ENCODE measurements at regions not wholly inside any gene's neighbourhood (a gene's known extent, or its start where the extent isn't known, plus 50 kb on each side); places are given as distances from the start of the nearest gene placed in this dataset.

DNA sequence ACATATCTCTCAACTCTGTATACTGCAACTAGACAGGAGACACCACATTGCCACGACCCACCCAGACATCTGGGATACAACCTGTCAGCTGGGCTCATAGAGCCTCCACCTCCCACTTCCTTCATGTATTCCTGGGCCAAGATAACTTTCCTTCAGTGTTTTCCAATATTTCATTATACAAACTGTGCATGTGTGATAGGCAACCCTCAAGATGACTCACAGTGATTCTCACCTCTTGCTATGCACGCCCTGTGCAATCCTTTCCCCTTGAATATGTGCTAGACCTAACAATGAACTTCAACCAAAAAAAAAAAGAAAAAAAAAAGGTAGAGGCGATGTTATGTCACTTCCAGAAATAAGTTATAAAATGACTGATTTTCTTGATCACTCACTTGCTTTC, 138.0 kb upstream of the ALCAM start:
- Mint-ChIP-seq H3K4me3 (no peak overlapping the region), H3K27me3 (no peaks in the 10 kb centered on the region), H3K9me3 (no peaks in the 10 kb centered on the region), H3K4me1 (no peaks in the 10 kb centered on the region), H3K27ac (no peak overlapping the region), H3K36me3 (ENCODE audit: low read depth) (no peaks in the 10 kb centered on the region)
- ChIA-PET POLR2A (no interaction called here), CTCF (no interaction called here)
- DNase-seq = no peak

GRCh38 chr3:105232553-105232952, 134.2 kb upstream of the ALCAM start:
- ChIA-PET POLR2A (no interaction called here), CTCF (no interaction called here)
- no peak for DNase-seq
- H3K36me3 Mint-ChIP-seq (ENCODE audit: low read depth) = no peaks in the 10 kb centered on the region
- no peak overlapping the region for H3K4me3 Mint-ChIP-seq
- H3K4me1 Mint-ChIP-seq = no peaks in the 10 kb centered on the region
- H3K27ac Mint-ChIP-seq = no peak overlapping the region
- H3K9me3 Mint-ChIP-seq = no peaks in the 10 kb centered on the region
- peaks cover 5% of the 10 kb centered on the region for H3K27me3 Mint-ChIP-seq

- Mint-ChIP-seq H3K4me3 (no peak overlapping the region), H3K4me1 (no peaks in the 10 kb centered on the region), H3K9me3 (no peaks in the 10 kb centered on the region), H3K27me3 (peaks cover 5% of the 10 kb centered on the region), H3K36me3 (ENCODE audit: low read depth) (no peaks in the 10 kb centered on the region), H3K27ac (no peak overlapping the region)
- CTCF ChIA-PET = no interaction called here
- POLR2A ChIA-PET = no interaction called here
- DNase-seq = no peak
Observed at GRCh38 chr3:105233010-105233409, 133.7 kb upstream of the ALCAM start.

DNA sequence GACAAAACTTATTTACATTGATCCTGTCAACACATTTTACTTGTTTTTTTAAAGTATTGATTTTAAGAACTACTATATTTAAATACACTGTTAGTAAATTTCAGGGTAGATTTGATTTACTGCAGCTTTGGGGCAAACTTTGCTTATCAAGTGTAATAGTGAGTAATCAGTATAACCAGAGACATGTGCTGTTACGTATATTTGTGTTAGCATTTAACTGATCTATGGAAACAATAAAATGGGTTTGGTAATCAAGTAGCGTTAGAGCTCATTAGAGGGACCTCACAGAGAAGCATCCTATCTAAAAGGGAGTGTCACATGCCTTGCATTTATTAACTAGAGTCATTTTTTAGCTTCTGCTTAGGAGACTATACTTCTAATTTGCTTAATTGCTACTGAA, 131.5 kb upstream of the ALCAM start:
- DNase-seq = no peak
- POLR2A ChIA-PET = no interaction called here

GRCh38 chr3:105235785-105236184, 130.9 kb upstream of the ALCAM start:
- H3K4me3 Mint-ChIP-seq = no peak overlapping the region
- H3K27ac Mint-ChIP-seq = no peak overlapping the region
- H3K27me3 Mint-ChIP-seq = peaks cover 7% of the 10 kb centered on the region
- no peaks in the 10 kb centered on the region for H3K4me1 Mint-ChIP-seq
- CTCF ChIA-PET = no interaction called here
- H3K9me3 Mint-ChIP-seq = no peaks in the 10 kb centered on the region
- POLR2A ChIA-PET = no interaction called here
- H3K36me3 Mint-ChIP-seq (ENCODE audit: low read depth) = no peaks in the 10 kb centered on the region
- DNase-seq = no peak

More for the DNA sequence above, 131.5 kb upstream of the ALCAM start:
- CTCF ChIA-PET = no interaction called here
- peaks cover 7% of the 10 kb centered on the region for H3K27me3 Mint-ChIP-seq
- no peaks in the 10 kb centered on the region for H3K36me3 Mint-ChIP-seq (ENCODE audit: low read depth)
- no peaks in the 10 kb centered on the region for H3K4me1 Mint-ChIP-seq
- H3K4me3 Mint-ChIP-seq = no peak overlapping the region
- H3K27ac Mint-ChIP-seq = no peak overlapping the region
- H3K9me3 Mint-ChIP-seq = no peaks in the 10 kb centered on the region

- Mint-ChIP-seq H3K36me3 (ENCODE audit: low read depth) (no peaks in the 10 kb centered on the region), H3K4me1 (no peaks in the 10 kb centered on the region), H3K27me3 (peaks cover 7% of the 10 kb centered on the region), H3K9me3 (no peaks in the 10 kb centered on the region), H3K27ac (no peak overlapping the region), H3K4me3 (no peak overlapping the region)
- ChIA-PET CTCF (interaction anchor here (0.6 kb wide), 1 partner anchor 1639 kb away, joined by 6 read pairs; no protein-coding TSS in a partner anchor), POLR2A (no interaction called here)
- no peak for DNase-seq
Observed at GRCh38 chr3:105238367-105238766, 128.3 kb upstream of the ALCAM start.

- CTCF ChIA-PET = no interaction called here
- POLR2A ChIA-PET = no interaction called here
- Mint-ChIP-seq H3K27ac (no peak overlapping the region), H3K4me1 (no peaks in the 10 kb centered on the region), H3K36me3 (ENCODE audit: low read depth) (no peaks in the 10 kb centered on the region), H3K4me3 (no peak overlapping the region), H3K9me3 (no peaks in the 10 kb centered on the region), H3K27me3 (peaks cover 2% of the 10 kb centered on the region)
- DNase-seq = no peak
Observed at GRCh38 chr3:105243076-105243475, 123.6 kb upstream of the ALCAM start.

DNA sequence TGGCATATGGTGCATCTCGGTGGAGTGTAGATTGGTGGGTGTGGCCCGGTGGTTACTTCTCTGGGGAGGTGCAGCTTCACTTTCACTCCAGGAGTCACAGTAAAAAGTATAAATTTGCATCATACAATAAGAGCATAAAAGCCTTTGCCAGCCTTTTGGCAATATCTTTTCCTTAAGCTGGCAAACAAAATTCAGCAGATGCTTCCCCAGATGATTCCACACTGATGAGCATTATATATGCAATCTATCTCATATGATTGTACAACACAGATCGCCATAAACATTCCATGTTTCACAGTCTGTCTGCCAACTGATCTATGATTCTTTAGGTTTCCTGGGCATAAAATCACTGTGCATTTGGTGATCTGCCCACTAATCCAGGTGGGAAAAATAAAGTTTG, 120.2 kb upstream of the ALCAM start:
- no peaks in the 10 kb centered on the region for H3K4me1 Mint-ChIP-seq
- ChIA-PET POLR2A (no interaction called here), CTCF (interaction anchor here (0.6 kb wide), 1 partner anchor 20 kb away, joined by 3 read pairs; no protein-coding TSS in a partner anchor)
- H3K4me3 Mint-ChIP-seq = no peak overlapping the region
- H3K36me3 Mint-ChIP-seq (ENCODE audit: low read depth) = no peaks in the 10 kb centered on the region
- no peaks in the 10 kb centered on the region for H3K9me3 Mint-ChIP-seq
- no peaks in the 10 kb centered on the region for H3K27me3 Mint-ChIP-seq
- no peak overlapping the region for H3K27ac Mint-ChIP-seq
- no peak for DNase-seq

DNA sequence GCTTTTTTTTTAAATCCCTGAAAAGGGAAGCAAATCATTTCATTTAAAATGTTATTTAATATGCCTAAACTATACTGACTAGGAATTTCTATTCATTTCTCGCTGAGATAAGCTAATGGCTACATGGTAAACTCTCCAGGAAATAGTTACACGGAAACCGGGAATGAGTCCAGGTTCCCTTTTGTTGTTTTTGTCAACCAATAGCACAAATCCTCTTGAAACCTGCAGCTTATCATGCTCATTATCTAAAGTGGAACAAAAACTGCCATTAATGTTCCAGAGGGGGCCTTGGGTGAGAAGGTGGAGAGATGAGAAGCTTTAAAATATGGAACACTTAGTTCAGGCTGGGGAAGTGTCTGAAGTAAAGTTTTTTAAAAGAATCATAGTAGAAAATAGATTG, 113.5 kb upstream of the ALCAM start:
- Mint-ChIP-seq H3K27ac (no peak overlapping the region), H3K9me3 (no peaks in the 10 kb centered on the region), H3K36me3 (ENCODE audit: low read depth) (no peaks in the 10 kb centered on the region), H3K4me1 (no peaks in the 10 kb centered on the region), H3K27me3 (no peaks in the 10 kb centered on the region), H3K4me3 (no peak overlapping the region)
- CTCF ChIA-PET = no interaction called here
- no peak for DNase-seq
- POLR2A ChIA-PET = no interaction called here

- ChIA-PET CTCF (no interaction called here), POLR2A (no interaction called here)
- H3K27me3 Mint-ChIP-seq = no peaks in the 10 kb centered on the region
- no peaks in the 10 kb centered on the region for H3K36me3 Mint-ChIP-seq (ENCODE audit: low read depth)
- DNase-seq = no peak
- no peaks in the 10 kb centered on the region for H3K9me3 Mint-ChIP-seq
- no peak overlapping the region for H3K4me3 Mint-ChIP-seq
- no peaks in the 10 kb centered on the region for H3K4me1 Mint-ChIP-seq
- H3K27ac Mint-ChIP-seq = no peak overlapping the region
Observed at GRCh38 chr3:105254154-105254553, 112.6 kb upstream of the ALCAM start.

GRCh38 chr3:105255350-105255749, 111.4 kb upstream of the ALCAM start:
- DNase-seq = no peak
- POLR2A ChIA-PET = no interaction called here
- Mint-ChIP-seq H3K36me3 (ENCODE audit: low read depth) (no peaks in the 10 kb centered on the region), H3K4me3 (no peak overlapping the region), H3K27ac (no peak overlapping the region), H3K4me1 (no peaks in the 10 kb centered on the region), H3K9me3 (no peaks in the 10 kb centered on the region), H3K27me3 (no peaks in the 10 kb centered on the region)
- CTCF ChIA-PET = no interaction called here

DNA sequence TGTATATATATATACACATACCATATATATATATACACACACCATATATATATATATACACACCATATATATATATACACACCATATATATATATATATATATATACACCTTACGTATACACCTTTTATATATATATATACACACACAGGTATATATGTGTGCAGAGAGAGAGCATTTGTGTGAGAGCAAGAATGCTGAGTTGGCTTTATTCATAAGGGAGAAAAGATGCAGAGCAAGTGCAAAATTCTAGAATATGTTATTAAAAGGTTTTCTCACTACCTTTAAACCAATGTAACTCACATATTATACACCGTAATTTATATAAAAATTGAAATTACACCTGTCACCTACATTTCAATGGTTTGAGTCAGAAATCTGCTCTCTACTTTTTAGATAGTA, 107.2 kb upstream of the ALCAM start:
- H3K27ac Mint-ChIP-seq = no peak overlapping the region
- H3K9me3 Mint-ChIP-seq = no peaks in the 10 kb centered on the region
- POLR2A ChIA-PET = no interaction called here
- no peaks in the 10 kb centered on the region for H3K36me3 Mint-ChIP-seq (ENCODE audit: low read depth)
- DNase-seq = no peak
- H3K4me1 Mint-ChIP-seq = no peaks in the 10 kb centered on the region
- H3K4me3 Mint-ChIP-seq = no peak overlapping the region
- CTCF ChIA-PET = no interaction called here
- no peaks in the 10 kb centered on the region for H3K27me3 Mint-ChIP-seq

GRCh38 chr3:105260385-105260784, 106.3 kb upstream of the ALCAM start:
- no peak overlapping the region for H3K27ac Mint-ChIP-seq
- ChIA-PET POLR2A (no interaction called here), CTCF (no interaction called here)
- no peak overlapping the region for H3K4me3 Mint-ChIP-seq
- H3K4me1 Mint-ChIP-seq = no peaks in the 10 kb centered on the region
- DNase-seq = no peak
- no peaks in the 10 kb centered on the region for H3K36me3 Mint-ChIP-seq (ENCODE audit: low read depth)
- H3K9me3 Mint-ChIP-seq = no peaks in the 10 kb centered on the region
- no peaks in the 10 kb centered on the region for H3K27me3 Mint-ChIP-seq

- ChIA-PET POLR2A (no interaction called here), CTCF (no interaction called here)
- DNase-seq = no peak
- Mint-ChIP-seq H3K4me3 (no peak overlapping the region), H3K27me3 (no peaks in the 10 kb centered on the region), H3K27ac (no peak overlapping the region), H3K36me3 (ENCODE audit: low read depth) (no peaks in the 10 kb centered on the region), H3K4me1 (no peaks in the 10 kb centered on the region), H3K9me3 (no peaks in the 10 kb centered on the region)
Observed at GRCh38 chr3:105274536-105274935, 92.2 kb upstream of the ALCAM start.

DNA sequence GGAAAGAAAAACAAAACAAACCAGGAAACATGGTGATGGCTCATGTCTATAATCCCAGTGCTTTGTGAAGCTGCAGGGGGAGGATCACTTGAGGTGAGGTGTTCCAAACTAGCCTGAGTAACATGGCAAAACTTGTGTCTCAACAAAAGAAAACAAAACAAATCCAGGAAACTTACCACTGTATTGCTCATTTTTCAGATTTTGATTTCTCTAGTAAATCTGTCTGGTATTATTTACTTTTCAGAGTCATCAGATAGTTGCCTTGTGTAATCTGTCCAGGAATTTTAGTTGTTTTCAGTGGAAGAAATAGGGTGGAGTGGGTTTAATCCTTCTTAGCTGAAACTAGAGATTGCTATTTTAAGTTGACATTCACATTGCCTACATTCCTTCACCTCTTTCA, 91.8 kb upstream of the ALCAM start:
- no peak overlapping the region for H3K4me3 Mint-ChIP-seq
- POLR2A ChIA-PET = no interaction called here
- no peaks in the 10 kb centered on the region for H3K36me3 Mint-ChIP-seq (ENCODE audit: low read depth)
- CTCF ChIA-PET = no interaction called here
- H3K27ac Mint-ChIP-seq = no peak overlapping the region
- no peaks in the 10 kb centered on the region for H3K27me3 Mint-ChIP-seq
- H3K4me1 Mint-ChIP-seq = no peaks in the 10 kb centered on the region
- H3K9me3 Mint-ChIP-seq = no peaks in the 10 kb centered on the region
- DNase-seq = no peak

All from activated CD4-positive, alpha-beta T cell treated with anti-CD3 and anti-CD28 coated beads, Interleukin-2, amount 10 ng/mL, durations not matched to agents 7 days and 5 days (primary cell).